BJ (cell line): ENCODE measurements at regions not wholly inside any gene's neighbourhood (a gene's known extent, or its start where the extent isn't known, plus 50 kb on each side); places are given as distances from the start of the nearest gene placed in this dataset.

Experiments used
- CTCF ChIA-PET: fragments of 350-600 bp; formaldehyde crosslinking; extraction: SDS; loops from one replicate; lab custom pipeline; 2021; ENCODE audit warnings: antibody characterized with exemption, inconsistent platforms; lab: Yijun Ruan, JAX
- POLR2A ChIA-PET: fragments of 300-600 bp; sonication (Branson Sonifier 250); formaldehyde crosslinking; extraction: SDS; loops from one replicate; lab custom pipeline; 2021; ENCODE audit warnings: antibody characterized with exemption; lab: Charles Lee
- DNase-seq: peaks from one replicate; pipeline ENCODE4 v3.0.0-alpha.2; 2011; ENCODE audit warnings: low read depth
- H3K27me3 ChIP-seq: 2 replicates; pipeline ENCODE4 v1.6.0; 2011; ENCODE audit warnings: low read length; ENCODE audit not compliant: control insufficient read depth, insufficient read depth
- H3K36me3 ChIP-seq: 2 replicates; pipeline ENCODE4 v1.5.1; 2011; ENCODE audit warnings: low read length; ENCODE audit not compliant: control insufficient read depth, insufficient read depth
- H3K4me3 ChIP-seq: 2 replicates; pipeline ENCODE4 v1.5.1; 2011; ENCODE audit warnings: low read depth, mild to moderate bottlenecking, control low read depth, low read length
- TF ChIP-seq, protein P1 (sequence below): IDR thresholded peaks from 2 replicates; pipeline ENCODE4 v1.5.1; 2011; ENCODE audit warnings: low read depth, mild to moderate bottlenecking, control low read depth, inconsistent platforms, low read length, moderate library complexity; ENCODE audit not compliant: insufficient read depth

- no peak for DNase-seq
- ChIA-PET POLR2A (no interaction called here), CTCF (no interaction called here)
- H3K4me3 ChIP-seq: no peak overlapping the region
- H3K27me3 ChIP-seq: no peaks in the 10 kb centered on the region
- TF ChIP-seq, protein P1, sequence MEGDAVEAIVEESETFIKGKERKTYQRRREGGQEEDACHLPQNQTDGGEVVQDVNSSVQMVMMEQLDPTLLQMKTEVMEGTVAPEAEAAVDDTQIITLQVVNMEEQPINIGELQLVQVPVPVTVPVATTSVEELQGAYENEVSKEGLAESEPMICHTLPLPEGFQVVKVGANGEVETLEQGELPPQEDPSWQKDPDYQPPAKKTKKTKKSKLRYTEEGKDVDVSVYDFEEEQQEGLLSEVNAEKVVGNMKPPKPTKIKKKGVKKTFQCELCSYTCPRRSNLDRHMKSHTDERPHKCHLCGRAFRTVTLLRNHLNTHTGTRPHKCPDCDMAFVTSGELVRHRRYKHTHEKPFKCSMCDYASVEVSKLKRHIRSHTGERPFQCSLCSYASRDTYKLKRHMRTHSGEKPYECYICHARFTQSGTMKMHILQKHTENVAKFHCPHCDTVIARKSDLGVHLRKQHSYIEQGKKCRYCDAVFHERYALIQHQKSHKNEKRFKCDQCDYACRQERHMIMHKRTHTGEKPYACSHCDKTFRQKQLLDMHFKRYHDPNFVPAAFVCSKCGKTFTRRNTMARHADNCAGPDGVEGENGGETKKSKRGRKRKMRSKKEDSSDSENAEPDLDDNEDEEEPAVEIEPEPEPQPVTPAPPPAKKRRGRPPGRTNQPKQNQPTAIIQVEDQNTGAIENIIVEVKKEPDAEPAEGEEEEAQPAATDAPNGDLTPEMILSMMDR: no peak
- H3K36me3 ChIP-seq: no peaks in the 10 kb centered on the region
These were observed 108.9 kb upstream of the UBE2E1 start for GRCh38 chr3:23696842-23697241.

GRCh38 chr3:23697416-23697815, 108.3 kb upstream of the UBE2E1 start:
- POLR2A ChIA-PET: no interaction called here

DNA sequence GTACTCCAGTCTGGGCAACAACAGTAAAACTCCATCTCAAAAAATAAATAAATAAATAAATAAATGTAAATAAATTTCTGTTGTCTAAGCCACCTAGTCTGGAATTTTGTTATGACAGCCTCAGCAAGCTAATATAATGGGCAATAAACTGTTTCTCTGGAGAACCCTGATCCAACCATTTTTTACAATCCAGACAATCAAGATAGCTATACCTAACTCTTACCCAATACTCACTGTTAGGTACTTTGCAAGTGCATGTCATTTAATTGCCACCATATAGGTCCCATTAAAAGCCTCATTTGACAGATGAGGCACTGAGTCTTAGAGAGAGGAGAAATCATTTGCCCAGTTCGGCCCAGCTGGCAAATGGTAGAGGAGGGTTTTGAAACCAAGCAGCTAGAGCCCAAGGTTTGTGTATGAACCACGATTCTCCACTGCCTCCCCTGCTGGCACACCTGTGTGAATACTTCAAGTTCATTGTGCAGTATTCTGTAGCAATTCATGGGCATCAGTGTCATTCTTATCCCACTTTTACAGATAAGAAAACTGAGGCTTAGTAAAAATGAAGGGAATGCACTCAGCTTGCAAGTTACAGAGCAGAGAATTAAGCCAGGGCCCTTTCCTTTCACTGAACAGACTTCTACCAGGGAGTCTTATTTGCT, 107.0 kb upstream of the UBE2E1 start:
- Histone ChIP-seq H3K27me3 (no peaks in the 10 kb centered on the region), H3K4me3 (no peak overlapping the region), H3K36me3 (no peaks in the 10 kb centered on the region)
- POLR2A ChIA-PET: no interaction called here
- CTCF ChIA-PET: interaction anchor here (0.7 kb wide), 1 partner anchor 104 kb away, joined by 3 read pairs; no protein-coding TSS in a partner anchor
- no peak for DNase-seq
- TF ChIP-seq, protein P1: no peak

More at GRCh38 chr3:23697416-23697815, 108.3 kb upstream of the UBE2E1 start:
- no peak for DNase-seq
- H3K4me3 ChIP-seq: no peak overlapping the region
- TF ChIP-seq, protein P1: no peak
- CTCF ChIA-PET: no interaction called here
- H3K36me3 ChIP-seq: no peaks in the 10 kb centered on the region
- no peaks in the 10 kb centered on the region for H3K27me3 ChIP-seq

- ChIA-PET CTCF (interaction anchor here (1.3 kb wide), 1 partner anchor 9 kb away, joined by 3 read pairs; no protein-coding TSS in a partner anchor), POLR2A (no interaction called here)
- TF ChIP-seq, protein P1: no peak
- no peaks in the 10 kb centered on the region for H3K36me3 ChIP-seq
- H3K4me3 ChIP-seq: no peak overlapping the region
- no peaks in the 10 kb centered on the region for H3K27me3 ChIP-seq
- no peak for DNase-seq
These were observed 105.1 kb upstream of the UBE2E1 start for GRCh38 chr3:23700616-23701015.

DNA sequence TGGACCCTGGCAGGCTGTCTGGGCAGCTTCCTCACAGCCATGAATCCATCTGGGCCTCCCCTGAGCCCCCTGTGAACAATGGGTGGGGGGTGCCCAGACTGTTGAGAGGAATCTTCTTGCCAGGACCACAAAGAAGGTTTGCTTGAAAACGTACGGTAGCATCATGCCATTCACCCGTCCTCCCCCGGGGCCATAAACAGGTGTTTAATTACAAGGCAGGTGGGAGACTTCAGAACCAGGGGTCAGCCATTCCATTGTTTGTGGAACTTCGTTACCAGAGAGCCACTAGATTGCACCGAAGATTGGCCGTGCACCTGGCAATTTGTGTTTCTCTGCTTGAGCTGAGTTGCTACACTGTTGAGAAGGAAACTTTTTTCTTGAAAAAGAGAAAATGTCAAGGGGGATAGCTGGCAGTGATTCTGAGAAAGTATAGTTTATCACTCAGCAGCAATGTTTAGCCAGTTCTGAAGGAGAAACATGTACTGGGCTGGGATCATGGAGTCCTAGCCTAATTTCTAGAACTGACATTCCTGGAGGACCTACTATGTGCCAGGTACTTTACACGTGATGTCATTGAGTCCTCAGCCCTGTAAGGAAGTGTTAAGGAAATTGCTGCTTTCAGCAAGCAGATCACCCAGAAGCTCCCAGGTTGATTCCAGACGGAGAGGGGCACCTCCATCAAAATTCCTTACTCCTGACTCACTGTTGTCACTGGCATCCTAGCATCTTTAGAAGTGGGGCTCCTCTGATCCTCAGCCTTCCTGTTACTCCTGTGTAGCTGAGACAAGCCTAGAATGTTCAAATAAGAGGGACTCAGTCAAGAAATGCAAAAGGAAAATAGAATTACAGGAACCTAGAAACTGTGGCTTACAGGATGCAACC, 103.8 kb upstream of the UBE2E1 start:
- ChIA-PET POLR2A (no interaction called here), CTCF (no interaction called here)
- no peaks in the 10 kb centered on the region for H3K36me3 ChIP-seq
- H3K27me3 ChIP-seq: no peaks in the 10 kb centered on the region
- TF ChIP-seq, protein P1: no peak
- H3K4me3 ChIP-seq: no peak overlapping the region
- no peak for DNase-seq
